NCI-H1092 (cell line): ENCODE measurements at regions not wholly inside any gene's neighbourhood (a gene's known extent, or its start where the extent isn't known, plus 50 kb on each side); places are given as distances from the start of the nearest gene placed in this dataset.
"Not testable (repeated sequence)": the region's sequence is repeated elsewhere in the genome, so short reads cannot be mapped to it uniquely, and the experiment has no call there.

Experiments
- DNase-seq: peaks from one replicate; lab custom pipeline; 2025; lab: John Stamatoyannopoulos, UW

- DNase-seq = no peak
These were observed 125.6 kb upstream of the GATA6 start for GRCh38 chr18:22043837-22044236.

- no peak for DNase-seq
These were observed 124.7 kb upstream of the GATA6 start for GRCh38 chr18:22044474-22045220.

DNA sequence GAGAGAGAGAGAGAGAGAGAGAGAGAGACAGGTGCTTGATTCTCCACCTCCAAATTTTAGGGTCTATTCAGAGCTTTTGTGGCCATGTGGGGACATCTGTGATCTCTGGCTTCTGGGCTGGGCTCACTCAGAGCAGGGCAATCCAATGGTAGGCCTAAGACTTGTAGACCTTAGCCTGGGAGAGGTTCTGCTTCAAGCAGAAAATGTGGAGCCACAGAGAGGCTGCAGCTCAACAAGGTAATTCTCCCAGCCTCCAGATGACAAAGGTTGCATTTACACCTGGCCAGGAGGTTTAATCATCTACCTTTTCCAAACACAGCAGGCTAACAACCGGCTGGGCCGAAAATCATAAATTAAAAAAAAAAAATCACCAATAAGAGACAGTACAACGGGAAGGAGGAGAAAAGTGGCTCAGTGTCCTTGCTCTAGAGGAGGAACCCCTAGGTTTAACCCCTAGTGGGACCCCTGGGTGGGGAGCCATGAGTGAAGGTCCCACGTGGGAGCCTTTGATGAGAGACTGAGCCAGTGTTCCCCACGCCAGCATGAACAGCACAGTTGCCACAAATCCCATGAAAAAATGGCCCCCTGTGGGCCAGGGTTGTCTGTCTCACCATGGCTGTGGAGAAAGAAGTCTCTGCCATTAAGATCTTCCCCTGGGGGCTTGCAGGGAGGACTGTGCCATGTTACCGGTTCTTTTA, 124.0 kb upstream of the GATA6 start:
- no peak for DNase-seq

GRCh38 chr18:22046473-22046872, 122.9 kb upstream of the GATA6 start:
- no peak for DNase-seq

DNA sequence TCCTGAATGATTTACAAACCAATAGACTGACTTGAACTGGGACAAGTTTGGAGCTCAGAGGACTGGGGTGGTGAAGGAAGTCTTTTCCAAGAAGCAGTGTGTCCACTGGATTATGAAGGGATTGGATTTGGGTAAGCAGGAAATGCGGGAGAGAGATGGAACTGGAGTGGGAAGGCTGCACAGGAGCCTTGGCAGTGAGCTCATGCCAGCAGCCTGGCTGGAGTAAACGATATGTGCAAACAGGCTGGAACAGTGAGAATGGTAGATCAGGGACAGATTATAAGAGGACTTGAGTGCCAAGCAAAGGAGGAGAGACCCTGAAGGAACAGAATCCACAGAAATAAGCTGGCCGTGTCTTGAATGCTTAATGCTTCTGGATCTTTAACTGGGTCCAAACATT, 121.9 kb upstream of the GATA6 start:
- no peak for DNase-seq

- no peak for DNase-seq
These were observed 121.2 kb upstream of the GATA6 start for GRCh38 chr18:22048221-22048620.

DNA sequence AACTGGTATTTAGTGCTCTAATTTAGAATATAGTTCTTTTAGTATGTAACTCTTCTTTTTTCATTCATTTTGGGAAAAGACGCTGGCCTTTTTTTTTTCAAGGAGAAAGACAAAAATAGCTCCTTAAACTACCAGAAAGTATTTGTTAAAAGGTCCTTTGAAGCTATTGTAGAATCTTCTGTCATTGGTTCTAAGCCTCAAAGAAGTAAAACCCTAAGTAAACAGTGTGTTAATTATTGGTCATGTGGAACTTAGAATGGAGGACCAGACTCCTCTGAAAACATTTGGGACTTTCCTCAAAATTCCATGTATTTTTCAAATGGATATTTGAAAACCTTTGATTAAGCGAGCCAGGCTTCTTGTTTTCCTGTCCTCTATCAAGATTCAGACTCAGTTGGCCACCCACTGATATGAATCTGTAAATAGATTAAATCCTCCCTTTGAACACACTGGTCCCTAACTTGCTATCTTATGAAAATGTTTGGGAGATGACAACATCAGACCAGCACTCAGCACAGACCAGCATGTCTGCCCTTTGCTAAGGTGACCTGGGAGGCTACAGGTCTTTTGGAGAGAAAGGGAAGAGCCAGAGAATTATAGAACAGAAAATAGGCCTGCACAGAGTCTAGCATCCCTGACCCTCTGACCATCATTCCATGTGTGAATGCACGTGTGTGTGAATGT, 120.3 kb upstream of the GATA6 start:
- no peak for DNase-seq

DNA sequence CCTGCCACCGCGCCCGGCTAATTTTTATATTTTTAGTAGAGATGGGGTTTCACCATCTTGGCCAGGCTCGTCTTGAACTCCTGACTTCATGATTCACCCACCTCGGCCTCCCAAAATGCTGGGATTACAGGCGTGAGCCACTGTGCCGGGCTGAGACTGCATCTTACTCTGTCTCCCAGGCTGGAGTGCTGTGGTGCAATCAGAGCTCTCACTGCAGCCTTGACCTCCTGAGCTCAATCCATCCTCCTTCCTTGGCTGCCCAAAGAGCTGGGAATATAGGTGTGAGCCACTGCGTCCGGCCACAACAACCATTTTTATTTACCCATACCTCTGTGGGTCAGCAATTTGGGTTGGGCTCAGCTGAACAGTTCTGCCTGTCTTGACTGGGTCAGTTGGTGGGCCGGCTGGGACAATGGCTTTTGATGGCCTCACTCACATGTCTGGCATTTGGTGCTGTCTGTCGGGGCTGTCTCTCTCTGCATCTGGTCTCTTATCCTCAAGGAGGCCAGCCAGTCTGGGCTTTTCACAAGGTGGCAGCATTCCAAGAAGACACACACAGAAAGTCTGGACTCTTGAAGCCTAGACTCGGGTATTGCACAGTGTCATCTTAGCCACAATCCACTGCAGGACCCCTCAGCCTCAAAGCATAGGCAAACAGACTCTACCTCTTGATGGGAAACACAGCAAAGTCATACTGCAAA, 116.8 kb upstream of the GATA6 start:
- no peak for DNase-seq

DNA sequence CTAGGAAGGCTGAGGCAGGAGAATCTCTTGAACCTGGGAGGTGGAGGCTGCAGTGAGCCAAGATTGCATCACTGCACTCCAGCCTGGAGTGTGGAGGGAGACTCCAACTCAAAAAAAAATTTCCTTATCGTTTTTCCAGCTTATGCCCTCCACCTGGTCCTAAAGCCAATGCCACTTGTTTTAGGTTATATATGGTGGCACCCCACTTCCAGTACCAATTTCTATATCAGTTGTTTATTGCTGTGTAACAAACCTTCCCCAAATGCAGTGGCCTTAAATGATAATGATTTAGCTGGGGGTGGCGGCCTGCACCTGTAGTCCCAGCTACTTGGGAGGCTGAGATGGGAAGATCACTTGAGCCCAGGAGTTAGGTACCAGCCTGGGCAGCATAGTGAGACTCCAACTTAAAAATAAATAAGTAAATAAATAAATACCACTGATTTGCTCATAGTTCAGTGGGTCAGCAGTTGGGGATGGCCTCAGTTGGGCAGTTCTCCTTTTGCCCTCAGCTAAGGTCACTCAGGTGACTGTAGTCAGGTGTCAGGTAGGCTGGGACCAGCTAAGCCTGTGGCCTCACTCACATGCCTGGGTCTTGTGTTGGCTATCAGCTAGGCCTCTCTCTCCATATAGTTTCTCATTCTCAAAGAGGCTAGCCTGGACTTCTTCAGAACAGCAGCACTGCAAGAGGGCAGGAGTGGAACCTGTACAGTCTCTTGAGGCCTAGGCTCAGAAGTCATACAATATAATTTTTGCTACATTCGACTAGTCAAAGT, 113.7 kb upstream of the GATA6 start:
- DNase-seq = no peak

- DNase-seq = no peak
These were observed 112.4 kb upstream of the GATA6 start for GRCh38 chr18:22056950-22057349.

DNA sequence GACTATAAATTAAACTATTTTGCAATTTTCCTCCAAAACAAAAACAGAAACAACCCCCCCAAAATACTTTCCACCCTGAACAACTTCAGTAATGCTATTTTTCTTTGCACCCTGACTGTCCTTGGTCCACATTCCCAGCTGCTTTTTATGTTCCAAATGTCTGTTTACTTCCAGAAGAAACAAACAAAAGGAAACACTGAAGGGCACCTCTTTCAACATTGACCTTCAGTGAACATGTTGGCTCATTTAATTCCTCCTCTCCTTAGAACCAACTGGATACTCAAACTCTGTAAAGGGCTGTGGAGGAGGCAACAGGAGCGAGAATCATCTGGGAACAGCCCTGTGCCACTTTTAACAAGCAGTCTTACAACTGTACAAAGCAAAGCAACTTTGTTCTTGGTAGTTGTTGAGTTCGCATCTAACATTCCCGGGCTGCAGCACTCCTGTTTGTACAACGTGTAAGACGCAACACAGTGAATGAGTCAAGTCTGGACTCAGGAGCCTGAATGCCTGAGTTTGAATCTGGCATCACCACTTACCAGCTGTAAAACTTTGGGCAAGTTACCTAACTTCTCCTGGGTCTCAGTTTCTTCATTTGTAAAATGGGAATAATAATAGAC, 111.4 kb upstream of the GATA6 start:
- DNase-seq = no peak

DNA sequence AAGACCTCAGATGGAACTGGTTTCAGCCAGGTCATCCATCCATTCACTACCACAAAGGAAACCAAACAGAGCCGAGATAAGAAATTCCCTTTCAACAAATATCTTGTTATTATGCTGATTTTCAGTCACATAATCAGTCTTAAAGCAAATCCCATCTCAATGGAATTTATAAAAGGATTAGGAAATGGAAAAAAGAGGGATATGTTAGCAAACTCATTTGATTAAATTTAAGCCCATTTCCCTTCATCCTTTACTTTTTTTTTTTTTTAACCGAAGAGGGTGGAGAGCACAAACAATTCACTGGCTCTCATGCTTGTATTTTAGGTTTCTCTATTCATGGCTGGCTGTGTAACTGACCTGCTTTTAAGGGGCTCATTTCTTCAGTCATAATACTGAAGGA, 109.0 kb upstream of the GATA6 start:
- no peak for DNase-seq

GRCh38 chr18:22063102-22063501, 106.3 kb upstream of the GATA6 start:
- DNase-seq = no peak

GRCh38 chr18:22063672-22064071, 105.7 kb upstream of the GATA6 start:
- DNase-seq = no peak

DNA sequence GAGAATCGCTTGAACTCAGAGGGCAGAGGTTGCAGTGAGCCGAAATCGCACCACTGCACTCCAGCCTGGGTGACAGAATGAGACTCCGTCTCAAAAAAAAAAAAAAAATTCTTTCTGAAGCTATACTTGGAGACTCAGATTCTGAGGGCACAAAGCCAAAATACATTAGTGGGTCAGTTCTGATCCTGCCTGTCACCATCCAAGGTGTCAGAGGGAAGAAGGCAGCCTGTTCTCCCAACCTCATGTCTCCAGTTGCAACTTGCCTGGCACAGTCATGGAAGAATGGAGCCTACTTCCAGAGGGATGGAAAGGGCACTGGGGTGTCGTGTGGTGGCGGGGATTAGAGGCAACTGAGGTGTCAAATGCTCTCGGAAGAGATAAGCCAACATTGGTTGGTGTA, 104.8 kb upstream of the GATA6 start:
- DNase-seq = no peak

DNA sequence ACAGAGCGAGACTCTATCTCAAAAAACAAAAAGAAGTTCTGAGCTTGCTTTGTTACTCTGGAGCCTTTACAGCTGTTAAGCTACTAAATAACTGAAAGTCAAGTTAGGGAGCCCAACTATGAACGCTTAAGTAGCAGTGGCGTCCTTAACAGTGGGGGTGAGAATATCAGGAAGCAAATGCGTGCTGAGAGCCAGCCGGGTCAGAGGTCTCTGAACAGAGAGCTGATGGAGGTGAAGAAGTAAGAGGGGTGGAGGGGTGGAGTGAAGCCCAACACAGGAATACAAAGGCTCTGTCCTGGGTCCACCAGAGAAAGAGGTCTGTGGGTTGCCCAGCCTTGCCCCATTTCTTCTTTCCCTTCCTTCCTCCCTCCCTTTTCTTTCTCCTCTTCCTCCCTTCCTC, 104.1 kb upstream of the GATA6 start:
- DNase-seq = no peak

DNA sequence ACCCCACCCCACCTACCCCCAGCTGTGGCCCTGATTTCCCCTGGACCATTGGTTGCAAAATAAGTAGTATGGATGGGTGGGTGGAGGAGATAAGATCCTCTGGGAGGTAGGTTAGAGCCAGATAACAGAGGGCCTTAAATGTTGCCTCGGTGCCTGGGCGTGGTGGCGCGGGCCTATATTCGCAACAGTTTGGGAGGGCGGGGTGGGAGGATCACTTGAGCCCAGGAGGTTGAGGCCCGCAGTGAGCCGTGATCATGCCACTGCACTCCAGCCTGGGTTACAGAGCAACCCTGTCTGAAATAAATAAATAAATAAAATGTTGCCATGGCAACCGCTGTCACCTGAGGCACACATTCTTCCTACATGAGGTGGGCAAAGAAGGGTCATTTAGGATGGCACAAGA, 103.3 kb upstream of the GATA6 start:
- no peak for DNase-seq

DNA sequence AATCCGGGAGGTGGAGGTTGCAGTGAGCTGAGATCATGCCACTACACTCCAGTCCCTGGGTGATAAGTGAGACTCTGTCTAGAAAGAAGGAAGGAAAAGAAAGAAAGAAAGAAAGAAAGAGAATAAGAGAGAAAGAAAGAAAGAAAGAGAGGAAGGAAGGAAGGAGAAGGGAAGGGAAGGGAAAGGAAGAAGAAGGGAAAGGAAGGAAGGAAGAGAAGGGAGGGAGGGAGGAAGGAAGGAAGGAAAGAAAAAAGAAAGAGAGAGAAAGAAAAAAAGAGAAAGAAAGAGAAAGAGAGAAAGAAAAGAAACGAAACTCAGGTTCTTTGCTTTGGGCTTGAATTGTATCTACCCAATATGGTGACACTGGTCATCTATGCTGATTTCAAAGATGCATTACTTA, 102.3 kb upstream of the GATA6 start:
- DNase-seq = no peak

- no peak for DNase-seq
These were observed 101.7 kb upstream of the GATA6 start for GRCh38 chr18:22067682-22068081.

- DNase-seq = not testable (repeated sequence)
These were observed 100.6 kb upstream of the GATA6 start for GRCh38 chr18:22068784-22069183.

DNA sequence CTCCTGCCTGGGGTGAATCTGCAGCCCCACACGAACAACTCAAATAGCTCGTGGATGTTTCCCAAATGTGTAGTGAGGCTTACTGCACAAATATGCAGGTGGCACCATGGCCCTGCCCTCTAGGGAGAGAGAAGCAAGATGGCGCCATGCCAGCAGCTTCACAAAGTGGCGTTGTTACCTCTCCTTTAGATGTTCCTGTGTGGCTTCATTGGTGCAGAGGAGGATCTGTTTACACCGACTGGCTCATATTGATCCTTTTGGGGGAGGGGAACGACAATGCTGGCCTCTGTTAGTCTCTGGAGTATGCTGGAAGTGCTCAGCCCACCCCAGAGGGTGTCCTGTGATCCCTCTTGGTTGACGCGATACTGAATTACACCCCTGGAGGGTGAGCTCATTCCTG, 99.5 kb upstream of the GATA6 start:
- DNase-seq = no peak
